ENCODE measurements at regions not wholly inside any gene's neighbourhood (a gene's known extent, or its start where the extent isn't known, plus 50 kb on each side); places are given as distances from the start of the nearest gene placed in this dataset.

GRCh38 chr10:29112827-29113615 lies 175.8 kb upstream of the LYZL1 start:
- no peak for DNase-seq (ENCODE audit: low spot score)
- intact Hi-C loops (cut with DNase I) = no loop called here

GRCh38 chr10:29113616-29113945 lies 175.3 kb upstream of the LYZL1 start:
- DNase-seq (ENCODE audit: low spot score) = no peak
- intact Hi-C loops (cut with DNase I) = no loop called here

GRCh38 chr10:29114141-29114540 lies 174.7 kb upstream of the LYZL1 start:
- intact Hi-C loops (cut with DNase I) = no loop called here
- no peak for DNase-seq (ENCODE audit: low spot score)

GRCh38 chr10:29117781-29118180 lies 171.1 kb upstream of the LYZL1 start:
- intact Hi-C loops (cut with DNase I) = no loop called here
- no peak for DNase-seq (ENCODE audit: low spot score)

GRCh38 chr10:29119374-29119773 lies 169.5 kb upstream of the LYZL1 start:
- intact Hi-C loops (cut with DNase I) = no loop called here
- DNase-seq (ENCODE audit: low spot score) = no peak

- intact Hi-C loops (cut with DNase I) = no loop called here
- no peak for DNase-seq (ENCODE audit: low spot score)
Measured at GRCh38 chr10:29120216-29120615, 168.7 kb upstream of the LYZL1 start.

GRCh38 chr10:29124864-29125263 lies 164.0 kb upstream of the LYZL1 start:
- no peak for DNase-seq (ENCODE audit: low spot score)
- intact Hi-C loops (cut with DNase I) = no loop called here

- intact Hi-C loops (cut with DNase I) = no loop called here
- DNase-seq (ENCODE audit: low spot score) = no peak
Measured at GRCh38 chr10:29127037-29127700, 161.7 kb upstream of the LYZL1 start.

GRCh38 chr10:29127731-29128130 lies 161.1 kb upstream of the LYZL1 start:
- intact Hi-C loops (cut with DNase I) = no loop called here
- no peak for DNase-seq (ENCODE audit: low spot score)

GRCh38 chr10:29130190-29130673 lies 158.6 kb upstream of the LYZL1 start:
- intact Hi-C loops (cut with DNase I) = loop anchor here (5.0 to 10.0 kb wide), 3 partner anchors 135 to 463 kb away; no protein-coding TSS in a partner anchor
- no peak for DNase-seq (ENCODE audit: low spot score)

GRCh38 chr10:29131952-29132547 lies 156.8 kb upstream of the LYZL1 start:
- intact Hi-C loops (cut with DNase I) = loop anchor here (5.0 to 10.0 kb wide), 3 partner anchors 137 to 465 kb away; no protein-coding TSS in a partner anchor
- no peak for DNase-seq (ENCODE audit: low spot score)

- DNase-seq (ENCODE audit: low spot score) = no peak
- intact Hi-C loops (cut with DNase I) = loop anchor here (5.0 to 10.0 kb wide), 3 partner anchors 138 to 465 kb away; no protein-coding TSS in a partner anchor
Measured at GRCh38 chr10:29132551-29133111, 156.2 kb upstream of the LYZL1 start.

- intact Hi-C loops (cut with DNase I) = loop anchor here (10.0 kb wide), 2 partner anchors 141 to 169 kb away; no protein-coding TSS in a partner anchor
- no peak for DNase-seq (ENCODE audit: low spot score)
Measured at GRCh38 chr10:29135337-29135736, 153.5 kb upstream of the LYZL1 start.

- intact Hi-C loops (cut with DNase I) = loop anchor here (10.0 kb wide), 2 partner anchors 142 to 168 kb away; no protein-coding TSS in a partner anchor
- no peak for DNase-seq (ENCODE audit: low spot score)
Measured at GRCh38 chr10:29136411-29136810, 152.5 kb upstream of the LYZL1 start.

GRCh38 chr10:29140151-29140550 lies 148.7 kb upstream of the LYZL1 start:
- DNase-seq (ENCODE audit: low spot score) = no peak
- intact Hi-C loops (cut with DNase I) = no loop called here

- intact Hi-C loops (cut with DNase I) = no loop called here
Measured at GRCh38 chr10:29140991-29141390, 147.9 kb upstream of the LYZL1 start.

GRCh38 chr10:29141761-29142160 lies 147.1 kb upstream of the LYZL1 start:
- DNase-seq (ENCODE audit: low spot score) = no peak
- intact Hi-C loops (cut with DNase I) = no loop called here

More at GRCh38 chr10:29140991-29141390, 147.9 kb upstream of the LYZL1 start:
- no peak for DNase-seq (ENCODE audit: low spot score)

- DNase-seq (ENCODE audit: low spot score) = no peak
Measured at GRCh38 chr10:29142516-29143314, 146.2 kb upstream of the LYZL1 start.

GRCh38 chr10:29144126-29144525 lies 144.7 kb upstream of the LYZL1 start:
- intact Hi-C loops (cut with DNase I) = no loop called here
- DNase-seq (ENCODE audit: low spot score) = no peak

More at GRCh38 chr10:29142516-29143314, 146.2 kb upstream of the LYZL1 start:
- intact Hi-C loops (cut with DNase I) = no loop called here
